ENCODE measurements at regions not wholly inside any gene's neighbourhood (a gene's known extent, or its start where the extent isn't known, plus 50 kb on each side); places are given as distances from the start of the nearest gene placed in this dataset.

GRCh38 chr14:96999654-97000155 is 202.5 kb downstream of the VRK1 start:
- TF ChIP-seq POLR2A (IDR thresholded peaks at IDR 0.05; ENCODE audit: low read depth) (no peak), EP300 (IDR thresholded peaks at IDR 0.05) (no peak), POLR2AphosphoS5 (IDR thresholded peaks at IDR 0.05) (no peak)
- TF ChIP-seq, protein P1, sequence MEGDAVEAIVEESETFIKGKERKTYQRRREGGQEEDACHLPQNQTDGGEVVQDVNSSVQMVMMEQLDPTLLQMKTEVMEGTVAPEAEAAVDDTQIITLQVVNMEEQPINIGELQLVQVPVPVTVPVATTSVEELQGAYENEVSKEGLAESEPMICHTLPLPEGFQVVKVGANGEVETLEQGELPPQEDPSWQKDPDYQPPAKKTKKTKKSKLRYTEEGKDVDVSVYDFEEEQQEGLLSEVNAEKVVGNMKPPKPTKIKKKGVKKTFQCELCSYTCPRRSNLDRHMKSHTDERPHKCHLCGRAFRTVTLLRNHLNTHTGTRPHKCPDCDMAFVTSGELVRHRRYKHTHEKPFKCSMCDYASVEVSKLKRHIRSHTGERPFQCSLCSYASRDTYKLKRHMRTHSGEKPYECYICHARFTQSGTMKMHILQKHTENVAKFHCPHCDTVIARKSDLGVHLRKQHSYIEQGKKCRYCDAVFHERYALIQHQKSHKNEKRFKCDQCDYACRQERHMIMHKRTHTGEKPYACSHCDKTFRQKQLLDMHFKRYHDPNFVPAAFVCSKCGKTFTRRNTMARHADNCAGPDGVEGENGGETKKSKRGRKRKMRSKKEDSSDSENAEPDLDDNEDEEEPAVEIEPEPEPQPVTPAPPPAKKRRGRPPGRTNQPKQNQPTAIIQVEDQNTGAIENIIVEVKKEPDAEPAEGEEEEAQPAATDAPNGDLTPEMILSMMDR (IDR thresholded peaks at IDR 0.05): no peak
